Adrenal gland (tissue), 9 donors: ENCODE measurements at regions not wholly inside any gene's neighbourhood (a gene's known extent, or its start where the extent isn't known, plus 50 kb on each side); places are given as distances from the start of the nearest gene placed in this dataset.

ENCODE experiments used
- DNase-seq, 7 donors: peaks; one replicate each; pipeline ENCODE4 v3.0.0-alpha.2; 2019 to 2020
- H3K27ac ChIP-seq, 5 donors: fragments of 200-600 bp; sonication (generic) in 4 of 5; 1 replicate in 3 of 5; 2 replicates in 2 of 5; pipeline versions ENCODE4 v1.5.1 to v1.8.0; 2016 to 2020; ENCODE audit warnings: mild to moderate bottlenecking in 1 of 5
- H3K27me3 ChIP-seq: fragments of 200-600 bp; 2 replicates; pipeline ENCODE4 v1.8.0; 2021
- H3K36me3 ChIP-seq, 2 donors: fragments of 200-600 bp; replicated peaks in 1 of 2; 1 replicate in 1 of 2; 2 replicates in 1 of 2; pipeline versions ENCODE4 v1.5.1 to v1.8.0; 2018 to 2022
- H3K4me1 ChIP-seq, 2 donors: fragments of 200-600 bp; replicated peaks in 1 of 2; 1 replicate in 1 of 2; 2 replicates in 1 of 2; pipeline versions ENCODE4 v1.5.1 to v1.8.0; 2018 to 2021
- H3K4me3 ChIP-seq, 4 donors: fragments of 200-600 bp; sonication (generic) in 3 of 4; one replicate each; pipeline ENCODE4 v1.5.1; 2016 to 2018
- H3K9me3 ChIP-seq, 3 donors: fragments of 200-600 bp; sonication (generic) in 1 of 3; replicated peaks in 1 of 3; 1 replicate in 2 of 3; 2 replicates in 1 of 3; pipeline versions ENCODE4 v1.5.1 to v1.8.0; 2016 to 2021
- CTCF ChIP-seq, 6 experiments: fragments of 450-650 bp in 4 of 6; fragments of 200-600 bp in 2 of 6; sonication (generic) in 1 of 6; IDR thresholded peaks; 1 replicate in 5 of 6; 2 replicates in 1 of 6; pipeline versions ENCODE4 v1.5.1 to v1.8.0; 2016 to 2021; ENCODE audit warnings: antibody characterized with exemption in 6 of 6, mild to moderate bottlenecking in 2 of 6, moderate library complexity in 1 of 6
- POLR2A ChIP-seq, 2 donors: fragments of 450-650 bp; IDR thresholded peaks; one replicate each; pipeline ENCODE4 v1.6.1; 2017; ENCODE audit warnings: antibody characterized with exemption in 2 of 2, mild to moderate bottlenecking in 2 of 2, moderate library complexity in 1 of 2
- WGBS, 4 donors: extraction: QIAGEN DNeasy Blood & Tissue Kit in 2 of 4; methylation state at CpG; one replicate each; pipeline versions ENCODE4 v1.1.5 to v1.1.7; 2013 to 2017; 5-methylcytosine and 5-hydroxymethylcytosine counted together
- intact Hi-C, 2 donors: fragments of 100-400 bp; cut with DNase I; formaldehyde crosslinking; loops; one replicate each; pipeline versions ENCODE4 v1.14.1 to v1.15.0; 2022 to 2023
- donor health status: healthy with polysubstance abuse.
- donor health status: Bipolar disorder and iron deficiency.
- donor health status: DM: yes; HTN: yes; CAD: no.
- donor health status: DM: no; HTN: no; CAD: no.
- donor health status: DM: no; HTN: no; CAD: no.

- Histone ChIP-seq H3K9me3 (no peaks in the 10 kb centered on the region), H3K4me3 (no peak overlapping the region), H3K4me1 (no peaks in the 10 kb centered on the region), H3K27ac (no peak overlapping the region), H3K27me3 (no peaks in the 10 kb centered on the region), H3K36me3 (no peaks in the 10 kb centered on the region)
- 62 to 85% (median 77%) methylated on average over 3 to 4 of the region's 4 CpGs for WGBS, 4 donors
- TF ChIP-seq POLR2A (IDR thresholded peaks at IDR 0.05): no peak
- no peak for TF ChIP-seq CTCF (IDR thresholded peaks at IDR 0.05)
- no peak for DNase-seq
- intact Hi-C loops: no loop called here
Observed at GRCh38 chr6:120147071-120147871, 797.7 kb upstream of the MAN1A1 start.

DNA sequence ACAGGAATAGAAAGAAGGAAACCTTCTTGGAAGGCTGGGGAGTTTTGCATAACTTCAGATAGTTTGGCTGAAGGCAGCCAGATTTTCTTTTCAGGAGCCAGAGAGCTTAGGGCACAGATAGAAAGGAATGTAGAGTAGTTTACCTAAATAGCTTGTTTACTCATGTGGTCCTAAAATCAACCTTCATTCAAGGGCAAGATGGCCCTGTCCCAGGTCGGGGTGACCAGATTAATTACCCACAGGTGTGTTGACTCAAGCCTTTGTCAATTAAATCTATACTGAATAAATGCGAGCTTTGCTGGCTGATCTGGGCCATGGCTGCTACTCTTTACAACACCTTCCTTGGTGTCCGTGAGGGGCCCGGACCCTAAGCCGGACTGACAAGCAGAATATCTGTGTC is 792.0 kb upstream of the MAN1A1 start:
- 75 to 86% (median 83%) methylated on average over 2 to 5 of the region's 5 CpGs for WGBS, 4 donors
- Histone ChIP-seq H3K27me3 (no peaks in the 10 kb centered on the region), H3K36me3 (no peaks in the 10 kb centered on the region), H3K9me3 (no peaks in the 10 kb centered on the region), H3K4me3 (no peak overlapping the region), H3K27ac (no peak overlapping the region), H3K4me1 (no peaks in the 10 kb centered on the region)
- intact Hi-C loops: no loop called here
- TF ChIP-seq POLR2A (IDR thresholded peaks at IDR 0.05) (no peak), CTCF (IDR thresholded peaks at IDR 0.05) (no peak)
- no peak for DNase-seq

GRCh38 chr6:120137492-120137891 is 787.9 kb upstream of the MAN1A1 start:
- Histone ChIP-seq H3K4me1 (no peaks in the 10 kb centered on the region), H3K9me3 (no peaks in the 10 kb centered on the region), H3K4me3 (no peak overlapping the region), H3K27me3 (no peaks in the 10 kb centered on the region), H3K36me3 (no peaks in the 10 kb centered on the region), H3K27ac (no peak overlapping the region)
- intact Hi-C loops: no loop called here
- TF ChIP-seq CTCF (IDR thresholded peaks at IDR 0.05): no peak
- no peak for TF ChIP-seq POLR2A (IDR thresholded peaks at IDR 0.05)
- 67 to 90% (median 85%) methylated on average over 2 of the region's 2 CpGs for WGBS, 4 donors
- no peak for DNase-seq

GRCh38 chr6:120129228-120129627 is 779.7 kb upstream of the MAN1A1 start:
- no peaks in the 10 kb centered on the region for H3K36me3 ChIP-seq
- no peak overlapping the region for H3K27ac ChIP-seq
- no peaks in the 10 kb centered on the region for H3K9me3 ChIP-seq
- no peaks in the 10 kb centered on the region for H3K4me1 ChIP-seq
- intact Hi-C loops: no loop called here
- DNase-seq: no peak
- no peak for TF ChIP-seq CTCF (IDR thresholded peaks at IDR 0.05)
- TF ChIP-seq POLR2A (IDR thresholded peaks at IDR 0.05): no peak
- 81 to 96% (median 82%) methylated on average over 1 of the region's 1 CpG for WGBS, 4 donors
- H3K27me3 ChIP-seq: no peaks in the 10 kb centered on the region
- H3K4me3 ChIP-seq: no peak overlapping the region
